GM20000 (cell line): ENCODE measurements at regions not wholly inside any gene's neighbourhood (a gene's known extent, or its start where the extent isn't known, plus 50 kb on each side); places are given as distances from the start of the nearest gene placed in this dataset.

ENCODE experiments used
- DNase-seq: peaks from one replicate; pipeline ENCODE4 v3.0.0; 2012; ENCODE audit warnings: low spot score
- CTCF ChIP-seq: IDR thresholded peaks from 2 replicates; pipeline ENCODE4 v1.5.1; 2012; ENCODE audit warnings: mild to moderate bottlenecking, control low read depth; ENCODE audit errors: extremely low read depth, missing control alignments

GRCh38 chr2:167793725-167794124 is 453.7 kb downstream of the STK39 start:
- TF ChIP-seq CTCF: no peak

GRCh38 chr2:167792126-167792525 is 455.3 kb downstream of the STK39 start:
- no peak for DNase-seq
- no peak for TF ChIP-seq CTCF

More at GRCh38 chr2:167793725-167794124, 453.7 kb downstream of the STK39 start:
- DNase-seq: no peak

DNA sequence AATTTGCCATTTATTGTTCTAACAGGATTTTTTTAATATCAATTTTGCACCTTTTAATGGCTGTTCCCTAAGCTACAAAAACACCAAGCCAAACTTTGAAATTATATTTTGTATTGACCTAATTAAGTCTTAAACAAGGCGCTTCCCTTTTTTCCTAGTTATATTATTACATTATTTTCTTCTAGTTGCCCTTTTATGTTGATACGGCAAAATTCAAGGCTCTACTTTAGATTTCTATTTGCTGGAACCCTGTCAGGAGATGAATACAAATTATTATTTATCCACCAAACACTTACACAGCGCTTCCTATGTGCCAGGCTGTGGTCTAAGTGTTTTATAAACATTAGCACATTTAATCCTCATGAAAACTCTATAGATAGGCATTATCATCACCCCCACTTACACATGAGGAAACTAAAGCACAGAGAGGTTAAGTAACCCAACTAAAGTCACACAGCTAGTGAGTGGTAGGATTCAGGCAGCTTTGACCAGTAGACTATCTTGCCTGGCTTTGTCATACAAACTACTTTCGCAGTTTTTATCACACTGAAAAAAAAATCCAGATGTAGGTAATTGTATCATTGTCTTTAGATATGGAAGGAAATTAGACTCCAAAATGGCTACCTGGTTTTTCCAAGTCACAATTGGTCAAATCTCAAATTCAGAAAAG is 456.5 kb downstream of the STK39 start:
- DNase-seq: no peak
- no peak for TF ChIP-seq CTCF

DNA sequence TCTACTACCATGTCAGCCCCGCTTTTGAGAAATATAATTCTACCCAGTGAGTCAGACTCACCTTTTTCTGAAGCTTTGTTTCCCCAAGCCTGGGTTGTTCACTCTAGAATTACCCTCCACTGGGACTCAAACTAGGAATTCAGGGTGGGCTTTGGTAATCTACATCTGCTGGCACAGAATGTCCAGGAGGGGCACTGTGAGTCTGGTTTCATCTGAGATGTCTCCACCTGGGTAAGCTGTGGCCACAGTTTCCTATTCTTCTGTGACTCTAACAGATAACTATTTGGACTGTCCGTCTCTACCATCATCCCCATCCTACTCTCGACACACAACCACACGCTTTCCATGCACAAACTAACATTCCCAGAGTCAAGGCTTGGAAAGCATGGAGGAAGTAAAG is 457.2 kb downstream of the STK39 start:
- DNase-seq: no peak
- TF ChIP-seq CTCF: no peak

- TF ChIP-seq CTCF: no peak
- no peak for DNase-seq
Observed at GRCh38 chr2:167787562-167787961, 459.8 kb downstream of the STK39 start.

DNA sequence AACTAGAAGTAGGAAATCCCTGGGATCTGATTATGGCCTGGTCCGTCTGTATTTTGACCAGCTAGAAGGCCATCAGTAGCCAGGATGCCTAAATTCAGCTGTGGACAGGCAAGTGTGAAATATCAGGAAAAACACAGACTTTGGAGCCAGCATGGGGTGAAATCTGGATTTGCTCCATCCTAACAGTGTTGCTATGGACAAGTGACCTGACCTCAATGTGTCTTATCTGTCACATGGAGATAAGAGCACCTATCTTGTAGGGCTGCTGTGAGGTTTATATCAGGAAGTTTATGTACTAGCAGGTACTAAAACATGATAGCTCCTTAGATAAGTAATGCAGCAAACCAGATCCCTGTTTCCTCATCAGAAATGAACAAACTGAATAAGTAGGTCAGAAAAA is 460.4 kb downstream of the STK39 start:
- no peak for TF ChIP-seq CTCF
- no peak for DNase-seq

DNA sequence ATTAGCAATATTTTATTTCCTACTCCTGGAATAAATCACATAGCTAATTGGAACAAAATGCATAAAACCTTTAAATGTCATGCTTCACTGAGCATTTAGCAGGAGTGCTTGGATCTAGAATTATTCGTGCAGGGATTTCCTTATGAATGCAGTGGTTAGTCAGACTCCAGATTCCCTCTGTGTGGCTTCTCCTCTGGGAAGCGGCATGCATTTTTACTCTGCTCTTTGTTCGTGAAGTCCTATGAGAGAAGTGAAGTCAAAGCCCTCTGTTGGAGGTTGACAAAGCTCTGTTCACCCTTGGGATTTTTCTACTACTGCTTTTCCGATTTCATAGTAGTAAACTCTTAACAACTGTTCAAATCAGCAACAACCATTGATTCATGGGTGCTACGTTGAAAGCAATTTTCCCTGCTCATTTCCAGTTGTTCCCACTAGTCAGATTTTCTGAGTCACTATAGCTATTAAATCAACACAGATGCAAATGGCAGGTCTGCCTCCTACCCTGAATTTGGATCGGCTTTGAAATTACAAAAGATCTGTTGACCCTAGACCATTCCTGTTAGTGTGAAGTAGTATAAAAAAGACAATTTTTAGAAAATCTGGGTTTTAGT is 461.7 kb downstream of the STK39 start:
- no peak for TF ChIP-seq CTCF

More for the DNA sequence above, 461.7 kb downstream of the STK39 start:
- no peak for DNase-seq
